GM18867 (cell line): ENCODE measurements at regions not wholly inside any gene's neighbourhood (a gene's known extent, or its start where the extent isn't known, plus 50 kb on each side); places are given as distances from the start of the nearest gene placed in this dataset.
"Not testable (repeated sequence)": the region's sequence is repeated elsewhere in the genome, so short reads cannot be mapped to it uniquely, and the experiment has no call there.

Experiments used
- ATAC-seq: cut with Tn5 transposase; IDR thresholded peaks from one replicate; pipeline ENCODE4 v1.9.1; 2021; ENCODE audit warnings: mild to moderate bottlenecking, moderate library complexity; ENCODE audit not compliant: unreplicated experiment

- no peak for ATAC-seq
Measured at GRCh38 chr10:10667466-10667865, 350.2 kb upstream of the CELF2 start.

GRCh38 chr10:10676972-10677371 is 340.7 kb upstream of the CELF2 start:
- peak; percentile 8 for ATAC-seq

GRCh38 chr10:10677479-10677878 is 340.2 kb upstream of the CELF2 start:
- peak; percentile 93 for ATAC-seq

GRCh38 chr10:10680496-10680895 is 337.2 kb upstream of the CELF2 start:
- no peak for ATAC-seq

GRCh38 chr10:10684972-10685371 is 332.7 kb upstream of the CELF2 start:
- ATAC-seq: no peak

- peak; percentile 94 for ATAC-seq
Measured at GRCh38 chr10:10685566-10685965, 332.1 kb upstream of the CELF2 start.

GRCh38 chr10:10687751-10688150 is 329.9 kb upstream of the CELF2 start:
- no peak for ATAC-seq

- ATAC-seq: no peak
Measured at GRCh38 chr10:10699427-10699826, 318.2 kb upstream of the CELF2 start.

- ATAC-seq: no peak
Measured at GRCh38 chr10:10701084-10701611, 316.5 kb upstream of the CELF2 start.

GRCh38 chr10:10702211-10702610 is 315.5 kb upstream of the CELF2 start:
- no peak for ATAC-seq

GRCh38 chr10:10703382-10703781 is 314.3 kb upstream of the CELF2 start:
- no peak for ATAC-seq

GRCh38 chr10:10712155-10712704 is 305.4 kb upstream of the CELF2 start:
- ATAC-seq: no peak

- ATAC-seq: no peak
Measured at GRCh38 chr10:10714327-10714726, 303.3 kb upstream of the CELF2 start.

GRCh38 chr10:10716972-10717371 is 300.7 kb upstream of the CELF2 start:
- no peak for ATAC-seq

GRCh38 chr10:10722422-10722821 is 295.2 kb upstream of the CELF2 start:
- no peak for ATAC-seq

GRCh38 chr10:10725196-10725595 is 292.5 kb upstream of the CELF2 start:
- ATAC-seq: no peak

- no peak for ATAC-seq
Measured at GRCh38 chr10:10726101-10726500, 291.6 kb upstream of the CELF2 start.

- ATAC-seq: not testable (repeated sequence)
Measured at GRCh38 chr10:10727411-10727810, 290.3 kb upstream of the CELF2 start.

- ATAC-seq: no peak
Measured at GRCh38 chr10:10727812-10728211, 289.9 kb upstream of the CELF2 start.

GRCh38 chr10:10730471-10731043 is 287.1 kb upstream of the CELF2 start:
- no peak for ATAC-seq

- no peak for ATAC-seq
Measured at GRCh38 chr10:10731366-10731765, 286.3 kb upstream of the CELF2 start.

- no peak for ATAC-seq
Measured at GRCh38 chr10:10734356-10735064, 283.2 kb upstream of the CELF2 start.
